ENCODE measurements at regions not wholly inside any gene's neighbourhood (a gene's known extent, or its start where the extent isn't known, plus 50 kb on each side); places are given as distances from the start of the nearest gene placed in this dataset.

GRCh38 chr5:66307647-66308241, 163.6 kb downstream of the SREK1 start:
- H3K36me3 ChIP-seq (replicated peaks in 1 of 2; ENCODE audit: control insufficient read depth in 1 of 2, insufficient read depth in 2 of 2, low read length in 1 of 2), result no peaks in the 10 kb centered on the region
- POLR2A ChIA-PET, result interaction anchor here (0.6 kb wide), 1 partner anchor 15 kb away, joined by 3 read pairs; no protein-coding TSS in a partner anchor
- H3K27ac ChIP-seq (ENCODE audit: low read depth in 2 of 2, low read length in 1 of 2), result no peak overlapping the region
- WGBS (ENCODE audit: low lambda C conversion rate), result 7% methylated on average over 6 of the region's 6 CpGs
- peaks cover 4% of the 10 kb centered on the region for H3F3A ChIP-seq (replicated peaks; ENCODE audit: insufficient read depth)
- no peaks in the 10 kb centered on the region for H4K20me1 ChIP-seq (ENCODE audit: insufficient read depth)
- H3K9me2 ChIP-seq, result no peaks in the 10 kb centered on the region
- CTCF ChIA-PET, result interaction anchor here (0.7 to 5.5 kb wide), 55 partner anchors 9 to 843 kb away, joined by 3 to 236 read pairs (median 4); no protein-coding TSS in a partner anchor
- H3K9ac ChIP-seq, result no peak overlapping the region
- no peaks in the 10 kb centered on the region for H3K4me1 ChIP-seq (ENCODE audit: control insufficient read depth in 1 of 2, insufficient read depth in 2 of 2, low read depth in 1 of 2, low read length in 1 of 2)
- H3K4me2 ChIP-seq, result no peak overlapping the region
- no peak overlapping the region for H2AFZ ChIP-seq (ENCODE audit: low read depth)
- no peaks in the 10 kb centered on the region for H3K79me2 ChIP-seq (ENCODE audit: insufficient read depth)
- H3K27me3 ChIP-seq (ENCODE audit: insufficient read depth), result no peaks in the 10 kb centered on the region
- H3K9me3 ChIP-seq, result no peaks in the 10 kb centered on the region
- no peak overlapping the region; a peak in 1 of 4 replicates for H3K4me3 ChIP-seq (ENCODE audit: low read depth in 2 of 2, low read length in 1 of 2)
- DNase-seq, result peak; percentile 54
- TF ChIP-seq GABPA (IDR thresholded peaks at IDR 0.05; ENCODE audit: low read depth), result no peak
- peak; percentile 97 for TF ChIP-seq RAD21 (IDR thresholded peaks at IDR 0.05; ENCODE audit: low read length)
- TF ChIP-seq CTCF (IDR thresholded peaks at IDR 0.05), result peak; percentile 89
- TF ChIP-seq RCOR1 (IDR thresholded peaks at IDR 0.05; ENCODE audit: low read length), result no peak
- no peak for TF ChIP-seq TAF1 (IDR thresholded peaks at IDR 0.05; ENCODE audit: borderline replicate concordance, low read depth, low read length)
- no peak for TF ChIP-seq REST (IDR thresholded peaks at IDR 0.05; ENCODE audit: low read depth, low read length)
- peak; percentile 82 for TF ChIP-seq SMC3 (IDR thresholded peaks at IDR 0.05; ENCODE audit: low read depth, low read length)

GRCh38 chr5:66312266-66312665, 168.2 kb downstream of the SREK1 start:
- Histone ChIP-seq H3K9me2 (no peaks in the 10 kb centered on the region), H2AFZ (ENCODE audit: low read depth) (no peak overlapping the region), H3K4me1 (ENCODE audit: control insufficient read depth in 1 of 2, insufficient read depth in 2 of 2, low read depth in 1 of 2, low read length in 1 of 2) (no peaks in the 10 kb centered on the region), H3K36me3 (replicated peaks in 1 of 2; ENCODE audit: control insufficient read depth in 1 of 2, insufficient read depth in 2 of 2, low read length in 1 of 2) (no peaks in the 10 kb centered on the region), H3F3A (replicated peaks; ENCODE audit: insufficient read depth) (no peaks in the 10 kb centered on the region), H3K9ac (no peak overlapping the region), H3K4me2 (no peak overlapping the region), H3K27me3 (ENCODE audit: insufficient read depth) (no peaks in the 10 kb centered on the region), H3K4me3 (ENCODE audit: low read depth in 2 of 2, low read length in 1 of 2) (no peak overlapping the region), H3K27ac (ENCODE audit: low read depth in 2 of 2, low read length in 1 of 2) (no peak overlapping the region), H3K79me2 (ENCODE audit: insufficient read depth) (no peaks in the 10 kb centered on the region), H3K9me3 (no peaks in the 10 kb centered on the region), H4K20me1 (ENCODE audit: insufficient read depth) (no peaks in the 10 kb centered on the region)
- POLR2A ChIA-PET, result no interaction called here
- WGBS (ENCODE audit: low lambda C conversion rate), result 6% methylated on average over 2 of the region's 2 CpGs
- CTCF ChIA-PET, result no interaction called here
- no peak for DNase-seq
- TF ChIP-seq POLR2AphosphoS5 (IDR thresholded peaks at IDR 0.05; ENCODE audit: low read depth, low read length), result no peak
- no peak for TF ChIP-seq EZH2phosphoT487 (IDR thresholded peaks at IDR 0.05; ENCODE audit: borderline replicate concordance, low read depth)
- no peak for TF ChIP-seq GABPA (IDR thresholded peaks at IDR 0.05; ENCODE audit: low read depth)
- TF ChIP-seq PBX3 (IDR thresholded peaks at IDR 0.05), result no peak
- TF ChIP-seq FOXM1 (IDR thresholded peaks at IDR 0.05; ENCODE audit: low read depth), result no peak
- no peak for TF ChIP-seq CHD2 (IDR thresholded peaks at IDR 0.05; ENCODE audit: low read length, partially characterized antibody)
- TF ChIP-seq TCF12 (IDR thresholded peaks at IDR 0.05), result no peak
- TF ChIP-seq TAF1 (IDR thresholded peaks at IDR 0.05; ENCODE audit: borderline replicate concordance, low read depth, low read length), result no peak
- TF ChIP-seq YY1 (IDR thresholded peaks at IDR 0.05; ENCODE audit: low read depth), result no peak
- no peak for TF ChIP-seq MEF2A (IDR thresholded peaks at IDR 0.05; ENCODE audit: borderline replicate concordance, low read depth)
- TF ChIP-seq EP300 (IDR thresholded peaks at IDR 0.05; ENCODE audit: borderline replicate concordance in 1 of 2, low read depth in 1 of 2, low read length in 1 of 2), result no peak
- no peak for TF ChIP-seq RAD21 (IDR thresholded peaks at IDR 0.05; ENCODE audit: low read length)
- TF ChIP-seq CTCF (IDR thresholded peaks at IDR 0.05), result no peak
- no peak for TF ChIP-seq SMC3 (IDR thresholded peaks at IDR 0.05; ENCODE audit: low read depth, low read length)
- TF ChIP-seq SIN3A (IDR thresholded peaks at IDR 0.05; ENCODE audit: borderline replicate concordance, low read depth, low read length), result no peak
- TF ChIP-seq MAX (IDR thresholded peaks at IDR 0.05; ENCODE audit: low read depth), result no peak
